Esophagus (tissue), 2 donors: ENCODE measurements at regions not wholly inside any gene's neighbourhood (a gene's known extent, or its start where the extent isn't known, plus 50 kb on each side); places are given as distances from the start of the nearest gene placed in this dataset.

ENCODE experiments used
- H3K27ac ChIP-seq, 2 donors: one replicate each; pipeline ENCODE4 v1.5.1; 2013; ENCODE audit warnings: low read depth in 2 of 2, mild to moderate bottlenecking in 2 of 2, inconsistent platforms in 1 of 2, low read length in 1 of 2, moderate library complexity in 1 of 2
- H3K27me3 ChIP-seq, 2 donors: one replicate each; pipeline ENCODE4 v1.6.1; 2013; ENCODE audit warnings: low read length in 2 of 2, control low read depth in 1 of 2, mild to moderate bottlenecking in 1 of 2; ENCODE audit not compliant: insufficient read depth in 2 of 2, control insufficient read depth in 1 of 2
- H3K36me3 ChIP-seq, 2 donors: one replicate each; pipeline ENCODE4 v1.6.1; 2013; ENCODE audit warnings: low read length in 1 of 2; ENCODE audit not compliant: control insufficient read depth in 2 of 2, insufficient read depth in 2 of 2
- H3K4me1 ChIP-seq, 2 donors: one replicate each; pipeline ENCODE4 v1.6.1; 2013; ENCODE audit warnings: low read length in 1 of 2; ENCODE audit not compliant: control insufficient read depth in 2 of 2, insufficient read depth in 2 of 2
- H3K4me3 ChIP-seq, 2 donors: one replicate each; pipeline ENCODE4 v1.5.1; 2013; ENCODE audit warnings: low read length in 2 of 2, mild to moderate bottlenecking in 2 of 2, low read depth in 1 of 2, moderate library complexity in 1 of 2
- H3K9me3 ChIP-seq, 2 donors: one replicate each; pipeline ENCODE4 v1.6.1; 2013; ENCODE audit warnings: mild to moderate bottlenecking in 2 of 2, low read depth in 1 of 2, low read length in 1 of 2, moderate library complexity in 1 of 2; ENCODE audit not compliant: control insufficient read depth in 2 of 2, insufficient read depth in 1 of 2
- WGBS, 2 donors: extraction: QIAGEN DNeasy Blood & Tissue Kit; methylation state at CpG; one replicate each; pipeline ENCODE4 v1.1.7; 2013; 5-methylcytosine and 5-hydroxymethylcytosine counted together
- donor health status: healthy with polysubstance abuse.
- donor health status: Bipolar disorder and iron deficiency.

DNA sequence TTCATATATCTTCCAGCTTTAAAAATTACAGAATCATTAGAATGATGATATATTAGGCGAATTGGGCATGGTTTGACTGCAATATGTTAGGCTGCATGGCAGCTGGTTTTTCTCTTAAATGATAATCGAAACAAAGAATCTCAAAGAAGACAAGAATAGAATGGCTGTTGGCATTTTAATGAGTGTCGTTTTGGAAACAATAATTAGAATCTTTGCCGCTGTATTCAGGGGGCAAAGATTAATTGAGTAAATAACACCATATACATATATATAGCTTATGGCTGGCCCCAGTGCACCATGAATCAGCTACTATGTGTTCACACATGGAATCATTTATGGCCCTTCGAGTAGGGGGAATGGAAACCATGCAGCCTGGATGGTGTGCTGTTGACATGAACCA, 216.2 kb downstream of the RNF144B start:
- H3K27me3 ChIP-seq, result no peaks in the 10 kb centered on the region
- no peaks in the 10 kb centered on the region for H3K36me3 ChIP-seq
- no peaks in the 10 kb centered on the region for H3K4me1 ChIP-seq
- H3K9me3 ChIP-seq, result peaks cover 0 to 2% of the 10 kb centered on the region in 2 donors
- no peak overlapping the region for H3K4me3 ChIP-seq
- WGBS, 2 donors, result 63 to 65% methylated on average over 5 of the region's 5 CpGs
- no peak overlapping the region for H3K27ac ChIP-seq

DNA sequence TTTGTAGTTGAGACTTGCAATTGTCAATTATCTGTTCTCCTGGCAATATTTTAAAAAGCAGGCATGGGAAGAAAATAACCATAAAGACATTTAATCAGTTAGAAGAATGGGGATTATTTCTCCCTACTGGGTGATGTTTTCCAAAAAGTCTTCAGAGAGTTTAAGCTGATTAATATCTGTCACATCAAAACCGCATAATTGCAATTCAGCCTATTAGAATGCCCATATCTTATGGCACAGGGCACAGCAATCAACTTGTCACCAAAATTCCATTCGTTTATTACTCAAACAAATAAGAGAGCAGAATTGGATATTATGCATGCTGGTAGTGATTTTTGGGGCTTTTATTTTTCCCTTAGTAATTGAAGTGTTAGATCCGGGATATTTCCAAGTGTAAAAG, 218.7 kb downstream of the RNF144B start:
- Histone ChIP-seq H3K27ac (no peak overlapping the region), H3K36me3 (no peaks in the 10 kb centered on the region), H3K4me1 (no peaks in the 10 kb centered on the region), H3K27me3 (no peaks in the 10 kb centered on the region), H3K9me3 (peaks cover 0 to 3% of the 10 kb centered on the region in 2 donors), H3K4me3 (no peak overlapping the region)
- WGBS, 2 donors, result 59 to 75% methylated on average over 3 of the region's 3 CpGs

DNA sequence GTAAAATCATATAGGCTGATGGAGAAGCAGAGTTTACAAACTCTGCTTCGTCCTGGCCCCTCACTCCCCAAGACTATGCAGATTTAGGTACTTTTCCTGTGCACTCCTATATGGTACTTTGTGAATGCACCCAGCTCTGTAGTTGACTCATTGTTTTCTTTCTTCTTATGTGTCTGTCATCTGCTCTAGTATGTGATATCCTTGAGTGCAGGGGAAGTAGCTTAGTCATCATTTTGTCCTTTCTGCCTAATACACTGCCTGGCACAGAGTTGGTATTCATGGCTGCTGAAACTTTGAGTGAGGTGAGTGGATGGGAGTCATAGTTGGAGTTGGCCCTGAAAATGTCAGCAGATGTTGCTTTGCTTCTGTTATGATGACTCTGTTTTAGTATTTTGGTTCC, 222.6 kb downstream of the RNF144B start:
- no peak overlapping the region for H3K4me3 ChIP-seq
- H3K9me3 ChIP-seq, result peaks cover 0 to 3% of the 10 kb centered on the region in 2 donors
- H3K27me3 ChIP-seq, result no peaks in the 10 kb centered on the region
- 59 to 62% methylated on average over 1 of the region's 1 CpG for WGBS, 2 donors
- no peak overlapping the region for H3K27ac ChIP-seq
- no peaks in the 10 kb centered on the region for H3K4me1 ChIP-seq
- H3K36me3 ChIP-seq, result no peaks in the 10 kb centered on the region

DNA sequence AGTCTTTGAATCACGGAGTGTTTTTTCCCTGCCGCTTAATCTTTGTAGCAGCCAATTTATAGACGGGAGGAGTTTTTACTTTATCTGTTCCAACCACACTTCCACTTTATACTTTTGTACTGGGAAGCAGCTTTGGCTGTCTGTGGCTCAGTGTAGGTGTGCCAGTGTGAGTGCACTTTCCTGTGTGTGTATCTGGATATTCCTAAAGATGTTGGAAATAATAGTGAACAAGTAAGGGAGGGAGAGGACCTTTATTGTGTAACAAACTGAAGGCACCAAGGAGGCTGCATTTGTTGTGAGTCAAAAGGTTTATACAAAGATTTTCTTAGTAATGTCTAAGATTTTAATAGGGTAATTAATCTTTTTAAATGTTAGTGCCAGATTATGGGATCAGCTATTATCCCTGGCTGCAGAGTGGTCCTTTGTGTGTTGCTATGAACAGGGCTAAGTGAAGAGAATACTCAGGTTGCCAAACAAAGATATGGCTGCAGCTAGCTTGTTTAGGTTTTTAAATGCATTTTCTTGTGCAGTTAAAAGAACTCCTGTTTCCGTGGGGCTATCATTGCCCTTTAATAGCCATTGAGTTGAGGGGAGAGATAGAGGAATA, 226.3 kb downstream of the RNF144B start:
- Histone ChIP-seq H3K36me3 (no peaks in the 10 kb centered on the region), H3K27me3 (no peaks in the 10 kb centered on the region), H3K27ac (no peak overlapping the region), H3K4me1 (no peaks in the 10 kb centered on the region), H3K4me3 (no peak overlapping the region), H3K9me3 (peaks cover 0 to under 1% of the 10 kb centered on the region in 2 donors)
- 49 to 58% methylated on average over 4 of the region's 4 CpGs for WGBS, 2 donors

DNA sequence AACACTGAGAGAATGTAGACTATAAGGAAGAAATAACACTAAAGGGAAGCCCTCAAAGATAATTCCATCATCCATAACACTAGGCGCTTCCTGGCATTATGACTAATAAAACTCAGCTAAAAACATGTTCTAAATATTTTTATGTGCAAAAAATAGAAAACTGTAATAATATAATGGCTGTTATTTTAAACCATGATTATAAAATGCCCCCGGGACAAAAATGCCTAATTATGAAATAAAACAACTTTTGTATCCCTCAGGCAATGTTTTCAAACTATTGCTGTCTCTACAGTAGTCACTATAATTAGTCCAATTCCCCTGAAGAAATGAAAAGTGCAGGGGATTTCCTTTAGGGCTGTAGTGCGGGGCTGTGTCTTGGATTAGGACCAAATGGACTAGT, 242.4 kb downstream of the RNF144B start:
- no peaks in the 10 kb centered on the region for H3K9me3 ChIP-seq
- WGBS, 2 donors, result 59 to 65% methylated on average over 3 of the region's 3 CpGs
- no peaks in the 10 kb centered on the region for H3K27me3 ChIP-seq
- H3K27ac ChIP-seq, result no peak overlapping the region
- H3K4me3 ChIP-seq, result no peak overlapping the region
- H3K36me3 ChIP-seq, result no peaks in the 10 kb centered on the region
- no peaks in the 10 kb centered on the region for H3K4me1 ChIP-seq

DNA sequence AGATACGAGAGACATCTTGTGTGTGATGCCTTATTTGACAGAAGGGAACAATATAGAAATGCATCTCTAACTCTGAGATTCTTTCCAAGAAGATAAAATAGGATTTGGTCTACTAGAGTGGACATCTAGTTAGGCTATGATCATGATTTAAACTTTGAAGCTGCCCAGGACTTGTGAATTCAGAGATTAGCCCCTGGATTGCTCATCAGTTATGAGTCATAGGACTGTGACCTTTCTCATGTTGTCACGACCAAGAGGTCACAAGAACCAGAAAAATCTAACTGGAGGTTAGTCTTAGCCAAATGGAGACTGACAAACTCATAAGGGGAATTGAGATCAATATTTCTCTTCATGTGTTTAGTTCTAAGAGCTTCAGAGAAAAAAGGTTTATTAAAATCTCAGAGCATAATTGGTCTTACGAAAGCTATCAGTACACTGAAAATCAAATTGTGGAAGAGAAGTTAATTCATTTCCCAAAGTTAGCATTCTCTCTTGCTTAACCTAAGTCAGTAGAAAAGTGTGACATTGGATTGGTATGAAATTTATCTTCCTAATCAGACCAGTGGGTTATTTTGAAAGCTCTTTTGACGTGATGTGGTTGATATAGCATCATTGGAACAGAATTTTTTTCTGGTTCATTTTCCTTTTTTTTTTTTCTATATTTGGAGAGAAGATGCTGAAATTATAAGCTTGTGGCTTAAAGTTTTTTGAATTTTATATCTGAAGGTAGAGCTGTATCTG, 245.7 kb downstream of the RNF144B start:
- WGBS, 2 donors, result 65% methylated on average over 4 of the region's 4 CpGs
- Histone ChIP-seq H3K36me3 (no peaks in the 10 kb centered on the region), H3K4me1 (no peaks in the 10 kb centered on the region), H3K27ac (no peak overlapping the region), H3K9me3 (no peaks in the 10 kb centered on the region), H3K4me3 (no peak overlapping the region), H3K27me3 (no peaks in the 10 kb centered on the region)

DNA sequence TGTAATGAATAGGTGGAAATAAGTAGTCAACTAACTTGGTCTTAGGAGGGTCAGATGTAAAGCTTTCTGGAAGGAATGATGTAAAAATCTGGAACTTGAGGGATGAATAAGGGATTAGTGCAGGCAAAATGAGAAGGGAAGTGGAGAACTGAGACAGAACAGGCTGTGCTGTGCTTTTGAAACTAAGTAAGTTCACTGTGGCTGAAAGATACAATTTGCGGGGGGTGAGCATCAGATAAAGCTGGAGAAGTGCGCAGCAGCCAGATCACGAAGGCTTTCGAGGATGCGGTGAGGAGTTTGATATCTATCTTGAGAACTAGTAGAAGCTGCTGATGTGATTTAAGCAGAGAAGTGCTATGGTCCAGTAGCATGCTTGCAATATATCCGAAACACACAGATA, 247.8 kb downstream of the RNF144B start:
- Histone ChIP-seq H3K27ac (no peak overlapping the region), H3K27me3 (no peaks in the 10 kb centered on the region), H3K9me3 (no peaks in the 10 kb centered on the region), H3K4me3 (no peak overlapping the region), H3K4me1 (no peaks in the 10 kb centered on the region), H3K36me3 (no peaks in the 10 kb centered on the region)
- WGBS, 2 donors, result 94 to 96% methylated on average over 6 of the region's 6 CpGs

DNA sequence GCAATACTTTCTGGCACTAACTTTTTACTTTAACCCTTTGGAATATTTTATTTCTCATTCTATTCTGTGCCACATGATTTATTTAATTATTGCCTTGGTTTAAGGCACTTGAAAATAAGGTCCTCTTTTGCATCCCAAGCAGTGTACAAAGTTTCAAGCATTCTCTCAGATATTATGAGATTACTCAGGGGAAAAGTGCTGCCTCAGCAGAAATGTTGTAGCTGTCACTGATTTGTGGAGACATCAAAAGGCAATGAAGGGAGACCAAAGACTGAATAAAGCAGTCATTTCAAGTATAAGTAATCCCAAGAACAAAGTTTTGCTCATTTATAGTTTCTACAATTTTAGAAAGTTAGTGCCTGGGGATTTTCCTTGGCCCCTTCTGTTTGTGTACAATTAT, 253.0 kb downstream of the RNF144B start:
- no peaks in the 10 kb centered on the region for H3K36me3 ChIP-seq
- H3K27me3 ChIP-seq, result no peaks in the 10 kb centered on the region
- no peaks in the 10 kb centered on the region for H3K9me3 ChIP-seq
- no peak overlapping the region for H3K27ac ChIP-seq
- no peak overlapping the region for H3K4me3 ChIP-seq
- H3K4me1 ChIP-seq, result no peaks in the 10 kb centered on the region

DNA sequence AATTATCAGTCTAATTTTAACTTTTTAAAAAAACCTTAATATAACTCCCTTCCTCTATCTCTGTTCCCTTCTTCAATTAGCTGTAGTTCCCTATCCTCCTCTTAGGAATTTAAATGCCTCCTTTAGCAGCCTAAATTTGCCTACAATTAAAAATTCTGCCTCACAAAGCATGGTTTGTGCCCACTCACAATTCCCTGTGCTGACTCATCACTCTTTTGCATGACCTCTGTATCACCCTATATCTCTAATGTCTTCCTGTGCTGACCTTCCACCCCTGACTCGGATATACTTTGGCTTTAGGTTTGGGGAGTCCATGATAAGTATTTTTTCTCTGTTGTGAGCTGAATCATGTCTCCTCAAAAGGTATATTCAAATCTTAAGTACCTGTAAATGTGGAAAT, 253.6 kb downstream of the RNF144B start:
- Histone ChIP-seq H3K36me3 (no peaks in the 10 kb centered on the region), H3K9me3 (no peaks in the 10 kb centered on the region), H3K27me3 (no peaks in the 10 kb centered on the region), H3K4me3 (no peak overlapping the region), H3K27ac (no peak overlapping the region), H3K4me1 (no peaks in the 10 kb centered on the region)
- WGBS, 2 donors, result 42 to 56% methylated on average over 1 of the region's 1 CpG

DNA sequence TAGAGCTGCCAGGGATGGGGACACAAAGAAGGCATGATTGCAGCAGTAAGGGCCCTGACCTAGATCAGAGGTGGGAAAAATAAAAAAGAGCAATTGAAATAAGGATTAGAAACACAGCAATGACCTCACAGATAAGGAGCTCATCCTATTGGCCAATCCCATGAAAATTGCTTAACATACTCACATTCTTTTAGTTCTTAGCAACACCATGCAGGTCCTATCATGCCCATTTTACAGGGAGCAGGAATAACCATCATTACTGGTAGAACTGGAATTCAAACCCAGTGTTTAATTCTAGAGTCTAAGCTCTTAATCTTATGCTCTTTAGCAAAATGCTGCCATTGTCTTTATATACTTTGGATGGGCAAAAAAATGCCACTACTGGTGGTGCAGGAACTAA, 267.7 kb downstream of the RNF144B start:
- Histone ChIP-seq H3K9me3 (no peaks in the 10 kb centered on the region), H3K4me3 (no peak overlapping the region), H3K4me1 (no peaks in the 10 kb centered on the region), H3K27ac (peak overlapping the region in 1 of 2 donors; percentile 64), H3K27me3 (no peaks in the 10 kb centered on the region), H3K36me3 (no peaks in the 10 kb centered on the region)
